GM12878 (cell line): ENCODE measurements at regions not wholly inside any gene's neighbourhood (a gene's known extent, or its start where the extent isn't known, plus 50 kb on each side); places are given as distances from the start of the nearest gene placed in this dataset.

Experiments used
- ATAC-seq: fragments of 200-7000 bp; cut with Tn5 transposase; 3 replicates; pipeline ENCODE4 v1.9.1; 2020; ENCODE audit warnings: mild to moderate bottlenecking, moderate library complexity
- BruUV-seq: library from RNA; stranded (reverse); fragments of 400-500 nt; replicated peaks from 2 replicates; lab custom pipeline; 2021; lab: Mats Ljungman, UMichigan
- CTCF ChIA-PET: fragments of 300-600 bp; sonication (Branson Sonifier 250); formaldehyde crosslinking; extraction: SDS; loops from one replicate; lab custom pipeline; 2021; ENCODE audit warnings: inconsistent platforms; lab: Yijun Ruan, JAX
- POLR2A ChIA-PET: fragments of 350-600 bp; formaldehyde crosslinking; extraction: SDS; loops from one replicate; lab custom pipeline; 2021; ENCODE audit warnings: inconsistent platforms; lab: Charles Lee
- RAD21 ChIA-PET: fragments of 300-600 bp; sonication (Branson Sonifier 250); formaldehyde crosslinking; loops from one replicate; lab custom pipeline; 2023; ENCODE audit warnings: antibody characterized with exemption; ENCODE audit not compliant: unreplicated experiment; lab: Charles Lee
- SMC1A ChIA-PET: fragments of 300-600 bp; sonication (Branson Sonifier 250); formaldehyde crosslinking; loops from one replicate; lab custom pipeline; 2023; ENCODE audit not compliant: unreplicated experiment, uncharacterized antibody; lab: Charles Lee
- DNase-seq: peaks from one replicate; pipeline ENCODE4 v3.0.0-alpha.2; 2011; ENCODE audit warnings: low read depth, low spot score
- FAIRE-seq: peaks from 3 replicates; lab custom pipeline; 2011; peaks lifted over from hg19 to GRCh38; lab: Jason Lieb, UNC
- H2AFZ ChIP-seq: 2 replicates; pipeline ENCODE4 v1.6.0; 2011; ENCODE audit warnings: low read depth, low read length, control low read depth; ENCODE audit not compliant: control insufficient read depth
- H3K27ac ChIP-seq: 2 replicates; pipeline ENCODE4 v1.5.1; 2011; ENCODE audit warnings: control low read depth; ENCODE audit not compliant: control insufficient read depth, insufficient read depth
- H3K27me3 ChIP-seq, 2 experiments: replicated peaks in 1 of 2; 2 replicates each; pipeline versions ENCODE4 v1.6.0 to v1.6.1; 2011; ENCODE audit warnings: low read length in 1 of 2; ENCODE audit not compliant: control insufficient read depth in 2 of 2, insufficient read depth in 2 of 2
- H3K36me3 ChIP-seq, 2 experiments: 2 replicates each; pipeline ENCODE4 v1.5.1; 2011; ENCODE audit warnings: low read length in 1 of 2; ENCODE audit not compliant: control insufficient read depth in 2 of 2, insufficient read depth in 2 of 2
- H3K4me1 ChIP-seq: 2 replicates; pipeline ENCODE4 v1.6.1; 2011; ENCODE audit warnings: mild to moderate bottlenecking, low read length, moderate library complexity, mixed read lengths; ENCODE audit not compliant: control insufficient read depth, insufficient read depth
- H3K4me2 ChIP-seq: 2 replicates; pipeline ENCODE4 v1.6.0; 2011; ENCODE audit warnings: control low read depth; ENCODE audit not compliant: control insufficient read depth, insufficient read depth
- H3K4me3 ChIP-seq: fragments of 200-600 bp; sonication (generic); 2 replicates; pipeline ENCODE4 v1.5.1; 2016
- H3K79me2 ChIP-seq: 2 replicates; pipeline ENCODE4 v1.6.0; 2011; ENCODE audit warnings: low read length; ENCODE audit not compliant: control insufficient read depth, insufficient read depth
- H3K9ac ChIP-seq: 2 replicates; pipeline ENCODE4 v1.8.0; 2011; ENCODE audit warnings: low read length, control low read depth, mixed read lengths; ENCODE audit not compliant: control insufficient read depth, insufficient read depth
- H3K9me3 ChIP-seq: replicated peaks from 3 replicates; pipeline ENCODE4 v1.5.1; 2011; ENCODE audit warnings: mild to moderate bottlenecking, low read length; ENCODE audit not compliant: control insufficient read depth, insufficient read depth
- H4K20me1 ChIP-seq: 2 replicates; pipeline ENCODE4 v1.6.0; 2011; ENCODE audit not compliant: control insufficient read depth, insufficient read depth
- CBFB ChIP-seq: IDR thresholded peaks from 2 replicates; pipeline ENCODE4 v1.6.1; 2016; ENCODE audit warnings: antibody characterized with exemption, low read depth
- CHD1 ChIP-seq: IDR thresholded peaks from 2 replicates; pipeline ENCODE4 v1.6.1; 2012; ENCODE audit warnings: low read depth, low read length, improper control_type of control experiment
- FOS ChIP-seq: IDR thresholded peaks from 3 replicates; pipeline ENCODE4 v1.6.1; 2011; ENCODE audit warnings: borderline replicate concordance; ENCODE audit not compliant: insufficient read length; ENCODE audit errors: extremely low read depth
- KDM1A ChIP-seq: fragments of 200-600 bp; sonication (generic); IDR thresholded peaks from 2 replicates; pipeline ENCODE4 v1.6.1; 2016; ENCODE audit warnings: borderline replicate concordance
- MAX ChIP-seq: IDR thresholded peaks from 2 replicates; pipeline ENCODE4 v1.6.1; 2012; ENCODE audit warnings: low read depth, low read length, improper control_type of control experiment
- MLLT1 ChIP-seq: fragments of 450-650 bp; IDR thresholded peaks from 2 replicates; pipeline ENCODE4 v1.6.1; 2016; ENCODE audit warnings: mild to moderate bottlenecking
- NR2C2 ChIP-seq: IDR thresholded peaks from 2 replicates; pipeline ENCODE4 v1.6.1; 2011; ENCODE audit warnings: borderline replicate concordance, low read depth; ENCODE audit not compliant: control insufficient read depth, insufficient read length
- SKIL ChIP-seq: fragments of 450-650 bp; IDR thresholded peaks from 2 replicates; pipeline ENCODE4 v1.6.1; 2017; ENCODE audit warnings: mild to moderate bottlenecking, low read depth, inconsistent platforms; ENCODE audit not compliant: poor library complexity, severe bottlenecking
- SRF ChIP-seq, 2 experiments: IDR thresholded peaks; 2 replicates each; pipeline ENCODE4 v1.6.1; 2011; ENCODE audit warnings: low read depth in 2 of 2, low read length in 2 of 2, mild to moderate bottlenecking in 1 of 2, moderate library complexity in 1 of 2
- STAT1 ChIP-seq: fragments of 450-650 bp; conservative IDR thresholded peaks from 2 replicates; pipeline ENCODE4 v1.6.1; 2014; ENCODE audit warnings: antibody characterized with exemption, mild to moderate bottlenecking
- TBL1XR1 ChIP-seq: IDR thresholded peaks from 2 replicates; pipeline ENCODE4 v1.6.1; 2012; ENCODE audit warnings: low read depth, low read length, improper control_type of control experiment
- ZNF207 ChIP-seq: fragments of 450-650 bp; IDR thresholded peaks from 2 replicates; pipeline ENCODE4 v1.6.1; 2014; ENCODE audit warnings: antibody characterized with exemption, mild to moderate bottlenecking, borderline replicate concordance
- ZNF274 ChIP-seq: IDR thresholded peaks from one replicate; pipeline ENCODE4 v1.8.0; 2011; ENCODE audit not compliant: insufficient read length, insufficient read depth
- WGBS: methylation state at CpG from one replicate; pipeline ENCODE4 v1.1.6; 2016; ENCODE audit warnings: low lambda C conversion rate; ENCODE audit not compliant: insufficient replicate concordance, insufficient coverage; ENCODE audit errors: missing lambda C conversion rate; 5-methylcytosine and 5-hydroxymethylcytosine counted together
- in situ Hi-C: fragments of 300-500 bp; cut with MboI; formaldehyde crosslinking; loops from 9 replicates; pipeline ENCODE4 v1.14.3; 2018; ENCODE audit warnings: mixed read lengths
- intact Hi-C: fragments of 100-400 bp; cut with micrococcal nuclease; formaldehyde crosslinking; loops from one replicate; pipeline ENCODE4 v1.14.2; 2022; ENCODE audit not compliant: unreplicated experiment
- TF ChIP-seq, protein P1 (sequence below): fragments of 450-650 bp; IDR thresholded peaks from 2 replicates; pipeline ENCODE4 v1.6.1; 2017; ENCODE audit warnings: antibody characterized with exemption, mild to moderate bottlenecking, moderate library complexity

DNA sequence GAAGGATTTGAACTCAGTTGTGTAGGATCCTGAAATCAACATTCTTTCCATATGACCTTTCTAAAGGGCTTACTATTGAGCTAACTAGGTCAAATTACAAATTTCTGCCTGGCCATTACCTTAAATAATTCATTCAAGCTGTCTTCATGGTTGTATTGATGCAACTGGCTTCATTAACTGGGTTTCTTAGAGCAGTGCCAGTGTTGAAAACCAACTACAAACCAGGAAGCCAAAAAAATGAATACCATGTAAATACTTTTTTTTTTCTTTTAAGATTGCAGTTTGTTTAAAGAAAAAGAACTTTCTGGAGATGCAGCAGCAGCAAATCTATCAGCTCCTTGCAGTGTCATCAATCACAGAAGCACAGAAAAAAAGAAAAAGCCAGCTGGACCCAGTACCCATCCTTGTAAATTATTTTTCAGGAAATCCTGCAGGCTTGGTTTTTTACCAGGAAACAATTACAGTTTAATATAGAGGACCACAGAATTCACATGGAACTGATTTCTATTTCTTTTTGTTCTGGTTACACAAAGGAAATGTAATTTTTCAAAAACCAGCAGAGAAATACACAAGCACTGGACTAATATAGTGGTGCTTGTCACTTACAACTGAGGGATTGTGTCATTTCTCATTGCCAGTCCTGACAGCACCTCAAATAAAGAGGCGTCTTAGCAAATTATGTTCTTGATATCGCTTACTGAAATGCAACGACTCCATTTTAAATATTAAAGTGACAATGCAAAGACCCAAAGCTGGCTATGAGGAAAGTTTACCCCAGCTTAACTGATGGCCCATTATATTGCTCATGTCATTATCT is 131.9 kb downstream of the TMEM26 start (continued):
- TF ChIP-seq, protein P1, sequence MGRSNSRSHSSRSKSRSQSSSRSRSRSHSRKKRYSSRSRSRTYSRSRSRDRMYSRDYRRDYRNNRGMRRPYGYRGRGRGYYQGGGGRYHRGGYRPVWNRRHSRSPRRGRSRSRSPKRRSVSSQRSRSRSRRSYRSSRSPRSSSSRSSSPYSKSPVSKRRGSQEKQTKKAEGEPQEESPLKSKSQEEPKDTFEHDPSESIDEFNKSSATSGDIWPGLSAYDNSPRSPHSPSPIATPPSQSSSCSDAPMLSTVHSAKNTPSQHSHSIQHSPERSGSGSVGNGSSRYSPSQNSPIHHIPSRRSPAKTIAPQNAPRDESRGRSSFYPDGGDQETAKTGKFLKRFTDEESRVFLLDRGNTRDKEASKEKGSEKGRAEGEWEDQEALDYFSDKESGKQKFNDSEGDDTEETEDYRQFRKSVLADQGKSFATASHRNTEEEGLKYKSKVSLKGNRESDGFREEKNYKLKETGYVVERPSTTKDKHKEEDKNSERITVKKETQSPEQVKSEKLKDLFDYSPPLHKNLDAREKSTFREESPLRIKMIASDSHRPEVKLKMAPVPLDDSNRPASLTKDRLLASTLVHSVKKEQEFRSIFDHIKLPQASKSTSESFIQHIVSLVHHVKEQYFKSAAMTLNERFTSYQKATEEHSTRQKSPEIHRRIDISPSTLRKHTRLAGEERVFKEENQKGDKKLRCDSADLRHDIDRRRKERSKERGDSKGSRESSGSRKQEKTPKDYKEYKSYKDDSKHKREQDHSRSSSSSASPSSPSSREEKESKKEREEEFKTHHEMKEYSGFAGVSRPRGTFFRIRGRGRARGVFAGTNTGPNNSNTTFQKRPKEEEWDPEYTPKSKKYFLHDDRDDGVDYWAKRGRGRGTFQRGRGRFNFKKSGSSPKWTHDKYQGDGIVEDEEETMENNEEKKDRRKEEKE: no peak
- TF ChIP-seq SKIL: no peak

GRCh38 chr10:61320257-61320587 is 133.0 kb downstream of the TMEM26 start:
- SMC1A ChIA-PET: no interaction called here
- Histone ChIP-seq H2AFZ (no peak overlapping the region), H3K9ac (no peak overlapping the region), H3K4me1 (no peaks in the 10 kb centered on the region), H3K9me3 (no peaks in the 10 kb centered on the region), H4K20me1 (no peaks in the 10 kb centered on the region), H3K4me3 (no peak overlapping the region), H3K4me2 (no peak overlapping the region), H3K27ac (no peak overlapping the region), H3K79me2 (no peaks in the 10 kb centered on the region), H3K27me3 (no peaks in the 10 kb centered on the region; a peak in 1 of 4 replicates), H3K36me3 (no peaks in the 10 kb centered on the region)
- FAIRE-seq: no peak
- CTCF ChIA-PET: no interaction called here
- no peak for DNase-seq
- no TSS peak for BruUV-seq
- POLR2A ChIA-PET: no interaction called here
- intact Hi-C loops (no loop called here), in situ Hi-C loops (no loop called here)
- WGBS: 73% methylated on average over 5 of the region's 5 CpGs
- RAD21 ChIA-PET: no interaction called here
- no peak for ATAC-seq
- TF ChIP-seq STAT1: no peak
- TF ChIP-seq ZNF274: no peak
- TF ChIP-seq MLLT1: no peak
- no peak for TF ChIP-seq KDM1A
- TF ChIP-seq CBFB: no peak
- TF ChIP-seq NR2C2: no peak
- TF ChIP-seq FOS: no peak
- no peak for TF ChIP-seq ZNF207
- TF ChIP-seq MAX: no peak
- no peak for TF ChIP-seq CHD1
- no peak for TF ChIP-seq TBL1XR1
- TF ChIP-seq SRF (IDR thresholded peaks at IDR 0.05; ENCODE audit: low read depth in 2 of 2, low read length in 2 of 2): no peak
- TF ChIP-seq, all 136 proteins: peak for 0
